Glutamatergic neuron (in vitro differentiated cells): ENCODE measurements at regions not wholly inside any gene's neighbourhood (a gene's known extent, or its start where the extent isn't known, plus 50 kb on each side); places are given as distances from the start of the nearest gene placed in this dataset.

Experiments
- DNase-seq: peaks from one replicate; pipeline ENCODE4 v3.0.0; 2022
- H3K27ac Mint-ChIP-seq: one replicate; pipeline ENCODE4 v1.8.0; 2020; ENCODE audit warnings: mild to moderate bottlenecking, mixed read lengths, inconsistent platforms; ENCODE audit not compliant: unreplicated experiment
- H3K27me3 Mint-ChIP-seq: one replicate; pipeline ENCODE4 v1.8.0; 2020; ENCODE audit warnings: mild to moderate bottlenecking, moderate library complexity, mixed read lengths, inconsistent platforms; ENCODE audit not compliant: unreplicated experiment
- H3K36me3 Mint-ChIP-seq: one replicate; pipeline ENCODE4 v1.8.0; 2020; ENCODE audit warnings: mild to moderate bottlenecking, mixed read lengths, inconsistent platforms; ENCODE audit not compliant: unreplicated experiment
- H3K4me1 Mint-ChIP-seq: one replicate; pipeline ENCODE4 v1.8.0; 2020; ENCODE audit warnings: mild to moderate bottlenecking, low read depth, mixed read lengths, inconsistent platforms; ENCODE audit not compliant: unreplicated experiment
- H3K4me3 Mint-ChIP-seq: one replicate; pipeline ENCODE4 v1.8.0; 2020; ENCODE audit warnings: mild to moderate bottlenecking, mixed read lengths, inconsistent platforms; ENCODE audit not compliant: unreplicated experiment
- H3K9me3 Mint-ChIP-seq: one replicate; pipeline ENCODE4 v1.8.0; 2020; ENCODE audit warnings: mild to moderate bottlenecking, moderate library complexity, mixed read lengths, inconsistent platforms; ENCODE audit not compliant: unreplicated experiment
- TF ChIP-seq, protein P1 (sequence below): fragments of 200-600 bp; sonication (generic); IDR thresholded peaks from one replicate; pipeline ENCODE4 v1.5.0; 2021; ENCODE audit not compliant: partially characterized antibody, unreplicated experiment

DNA sequence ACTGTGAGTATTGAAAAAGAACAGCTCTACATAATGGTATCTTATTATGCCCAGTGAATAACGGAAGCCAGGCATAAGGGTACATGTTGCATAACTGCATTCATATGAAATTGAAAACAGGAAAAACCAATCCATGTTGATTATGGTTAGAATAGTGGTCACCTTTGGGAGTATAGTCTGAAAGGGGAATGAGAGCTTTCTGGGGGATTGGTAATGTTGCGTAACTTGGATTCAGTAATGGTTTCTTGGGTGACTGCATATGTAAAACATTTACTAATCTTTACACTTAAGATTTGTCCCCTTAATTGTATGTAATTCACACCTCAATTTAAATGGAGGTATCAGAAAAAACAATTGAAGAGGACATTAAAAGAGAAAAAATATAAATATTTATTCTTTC lies 292.1 kb downstream of the LMO4 start:
- no peaks in the 10 kb centered on the region for H3K27me3 Mint-ChIP-seq
- no peak for DNase-seq
- no peaks in the 10 kb centered on the region for H3K36me3 Mint-ChIP-seq
- H3K4me3 Mint-ChIP-seq: no peak overlapping the region
- H3K9me3 Mint-ChIP-seq: no peaks in the 10 kb centered on the region
- no peak overlapping the region for H3K27ac Mint-ChIP-seq
- H3K4me1 Mint-ChIP-seq: no peaks in the 10 kb centered on the region
- TF ChIP-seq, protein P1, sequence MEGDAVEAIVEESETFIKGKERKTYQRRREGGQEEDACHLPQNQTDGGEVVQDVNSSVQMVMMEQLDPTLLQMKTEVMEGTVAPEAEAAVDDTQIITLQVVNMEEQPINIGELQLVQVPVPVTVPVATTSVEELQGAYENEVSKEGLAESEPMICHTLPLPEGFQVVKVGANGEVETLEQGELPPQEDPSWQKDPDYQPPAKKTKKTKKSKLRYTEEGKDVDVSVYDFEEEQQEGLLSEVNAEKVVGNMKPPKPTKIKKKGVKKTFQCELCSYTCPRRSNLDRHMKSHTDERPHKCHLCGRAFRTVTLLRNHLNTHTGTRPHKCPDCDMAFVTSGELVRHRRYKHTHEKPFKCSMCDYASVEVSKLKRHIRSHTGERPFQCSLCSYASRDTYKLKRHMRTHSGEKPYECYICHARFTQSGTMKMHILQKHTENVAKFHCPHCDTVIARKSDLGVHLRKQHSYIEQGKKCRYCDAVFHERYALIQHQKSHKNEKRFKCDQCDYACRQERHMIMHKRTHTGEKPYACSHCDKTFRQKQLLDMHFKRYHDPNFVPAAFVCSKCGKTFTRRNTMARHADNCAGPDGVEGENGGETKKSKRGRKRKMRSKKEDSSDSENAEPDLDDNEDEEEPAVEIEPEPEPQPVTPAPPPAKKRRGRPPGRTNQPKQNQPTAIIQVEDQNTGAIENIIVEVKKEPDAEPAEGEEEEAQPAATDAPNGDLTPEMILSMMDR: no peak

DNA sequence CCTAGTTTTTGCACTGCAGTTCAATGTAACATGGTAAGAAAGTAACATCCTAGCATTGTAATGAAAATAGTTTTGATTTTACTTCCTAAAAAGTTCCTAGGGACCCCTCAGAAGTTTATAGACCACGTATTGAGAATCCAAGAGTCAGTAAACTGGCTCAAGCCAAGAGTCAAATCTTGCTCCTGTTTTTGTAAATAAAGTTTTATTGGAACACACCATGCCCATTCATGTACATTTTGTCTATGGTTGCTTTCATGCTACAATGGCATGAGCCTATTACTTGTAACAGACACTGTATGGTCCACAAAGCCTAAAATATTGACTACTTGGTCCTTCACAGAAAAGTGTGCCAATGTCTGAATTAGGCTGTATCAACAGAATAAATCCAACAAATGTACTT lies 301.0 kb downstream of the LMO4 start:
- H3K4me3 Mint-ChIP-seq: no peak overlapping the region
- H3K27me3 Mint-ChIP-seq: no peaks in the 10 kb centered on the region
- TF ChIP-seq, protein P1: no peak
- no peak for DNase-seq
- H3K36me3 Mint-ChIP-seq: no peaks in the 10 kb centered on the region
- H3K9me3 Mint-ChIP-seq: no peaks in the 10 kb centered on the region
- no peak overlapping the region for H3K27ac Mint-ChIP-seq
- no peaks in the 10 kb centered on the region for H3K4me1 Mint-ChIP-seq

DNA sequence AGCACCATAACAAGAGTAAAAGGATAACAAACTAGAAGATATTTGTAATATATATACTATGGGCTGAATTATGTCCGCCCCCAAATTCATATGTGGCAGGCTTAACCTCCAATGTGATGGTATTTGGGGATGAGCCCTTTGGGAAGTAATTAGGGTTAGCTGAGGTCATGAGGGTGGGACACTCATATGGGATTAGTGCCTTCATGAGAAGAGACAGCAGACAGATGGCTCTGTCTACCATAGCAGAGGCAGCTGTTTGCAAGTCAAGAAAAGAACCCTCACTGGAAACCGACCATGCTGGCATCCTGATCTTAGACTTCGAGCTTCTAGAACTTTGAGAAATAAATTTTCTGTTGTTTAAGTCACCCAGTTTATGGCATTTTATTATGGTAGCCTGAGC lies 303.6 kb downstream of the LMO4 start:
- H3K4me1 Mint-ChIP-seq: no peaks in the 10 kb centered on the region
- no peaks in the 10 kb centered on the region for H3K9me3 Mint-ChIP-seq
- no peaks in the 10 kb centered on the region for H3K27me3 Mint-ChIP-seq
- H3K36me3 Mint-ChIP-seq: no peaks in the 10 kb centered on the region
- DNase-seq: no peak
- H3K4me3 Mint-ChIP-seq: no peak overlapping the region
- H3K27ac Mint-ChIP-seq: no peak overlapping the region
- TF ChIP-seq, protein P1: no peak

DNA sequence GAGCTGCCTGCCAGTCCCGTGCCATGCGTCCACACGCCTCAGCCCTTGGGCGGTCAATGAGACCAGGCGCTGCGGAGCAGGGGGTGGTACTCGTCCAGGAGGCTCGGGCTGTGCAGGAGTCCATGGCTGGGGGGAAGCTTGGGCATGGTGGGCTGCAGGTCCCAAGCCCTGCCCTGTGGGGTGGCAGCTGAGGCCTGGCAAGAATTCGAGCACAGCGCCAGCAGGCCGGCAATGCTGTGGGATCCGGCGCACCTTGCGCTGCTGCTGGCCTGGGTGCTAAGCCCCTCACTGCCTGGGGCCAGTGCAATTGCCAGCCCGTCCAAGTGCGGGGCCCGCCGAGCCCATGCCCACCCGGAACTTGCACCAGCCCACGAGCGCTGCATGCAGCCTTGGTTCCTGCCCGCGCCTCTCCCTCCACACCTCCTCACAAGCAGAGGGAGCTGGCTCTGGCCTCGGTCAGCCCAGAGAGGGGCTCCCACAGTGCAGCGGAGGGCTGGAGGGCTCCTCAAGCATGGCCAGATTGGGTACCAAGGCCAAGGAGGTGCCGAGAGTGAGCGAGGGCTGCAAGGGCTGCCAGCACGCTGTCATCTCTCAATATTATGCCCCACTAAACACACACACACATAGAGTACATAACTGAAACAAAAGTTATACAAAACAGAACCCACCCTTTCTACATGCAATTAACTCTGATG lies 307.7 kb downstream of the LMO4 start:
- no peaks in the 10 kb centered on the region for H3K36me3 Mint-ChIP-seq
- no peak overlapping the region for H3K27ac Mint-ChIP-seq
- no peak overlapping the region for H3K4me3 Mint-ChIP-seq
- H3K4me1 Mint-ChIP-seq: no peaks in the 10 kb centered on the region
- no peak for DNase-seq
- peaks cover 2% of the 10 kb centered on the region for H3K9me3 Mint-ChIP-seq
- TF ChIP-seq, protein P1: no peak
- H3K27me3 Mint-ChIP-seq: no peaks in the 10 kb centered on the region

DNA sequence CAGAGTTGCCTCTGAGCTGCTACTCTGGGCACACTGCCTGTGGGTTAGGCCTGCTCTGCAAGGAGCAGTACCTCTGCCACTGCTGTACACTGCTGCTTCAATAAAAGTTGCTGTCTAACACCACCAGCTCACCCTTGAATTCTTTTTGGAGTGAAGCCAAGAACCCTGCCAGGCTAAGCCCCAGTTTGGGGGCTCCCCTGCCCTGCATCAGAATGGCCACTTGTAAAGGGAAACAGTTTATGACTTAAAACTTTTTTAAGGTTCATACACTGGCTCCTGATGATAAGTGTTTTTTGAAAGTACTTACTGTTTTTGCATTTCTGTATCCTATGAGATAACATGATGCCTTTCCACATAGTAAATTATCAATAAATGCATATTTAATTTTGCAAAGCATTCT lies 310.0 kb downstream of the LMO4 start:
- H3K27ac Mint-ChIP-seq: no peak overlapping the region
- no peak for DNase-seq
- no peak overlapping the region for H3K4me3 Mint-ChIP-seq
- H3K27me3 Mint-ChIP-seq: no peaks in the 10 kb centered on the region
- no peaks in the 10 kb centered on the region for H3K36me3 Mint-ChIP-seq
- H3K4me1 Mint-ChIP-seq: peaks cover 2% of the 10 kb centered on the region
- TF ChIP-seq, protein P1: no peak
- peaks cover 2% of the 10 kb centered on the region for H3K9me3 Mint-ChIP-seq
